ENCODE measurements at regions not wholly inside any gene's neighbourhood (a gene's known extent, or its start where the extent isn't known, plus 50 kb on each side); places are given as distances from the start of the nearest gene placed in this dataset.

- H3K4me3 ChIP-seq, result no peak overlapping the region
- H3K4me1 ChIP-seq, result no peaks in the 10 kb centered on the region
- TF ChIP-seq CTCF (IDR thresholded peaks at IDR 0.05) (no peak), POLR2A (IDR thresholded peaks at IDR 0.05) (no peak)
- no peak for DNase-seq
- H3K27ac ChIP-seq, result no peak overlapping the region
- no peaks in the 10 kb centered on the region for H3K36me3 ChIP-seq
- H3K9me3 ChIP-seq, result no peaks in the 10 kb centered on the region
- no peaks in the 10 kb centered on the region for H3K27me3 ChIP-seq
Measured at GRCh38 chr9:6098431-6098830, 83.0 kb upstream of the RANBP6 start.

GRCh38 chr9:6096821-6097220 is 81.4 kb upstream of the RANBP6 start:
- no peak overlapping the region for H3K27ac ChIP-seq
- no peaks in the 10 kb centered on the region for H3K27me3 ChIP-seq
- TF ChIP-seq POLR2A (IDR thresholded peaks at IDR 0.05) (no peak), CTCF (IDR thresholded peaks at IDR 0.05) (no peak)
- no peak for DNase-seq
- no peak overlapping the region for H3K4me3 ChIP-seq
- no peaks in the 10 kb centered on the region for H3K4me1 ChIP-seq
- no peaks in the 10 kb centered on the region for H3K36me3 ChIP-seq
- no peaks in the 10 kb centered on the region for H3K9me3 ChIP-seq

GRCh38 chr9:6090277-6091210 is 75.1 kb upstream of the RANBP6 start:
- Histone ChIP-seq H3K4me1 (no peaks in the 10 kb centered on the region), H3K27me3 (no peaks in the 10 kb centered on the region), H3K27ac (no peak overlapping the region), H3K4me3 (no peak overlapping the region), H3K36me3 (no peaks in the 10 kb centered on the region), H3K9me3 (no peaks in the 10 kb centered on the region)
- no peak for DNase-seq
- TF ChIP-seq POLR2A (IDR thresholded peaks at IDR 0.05) (no peak), CTCF (IDR thresholded peaks at IDR 0.05) (no peak)

- Histone ChIP-seq H3K27me3 (no peaks in the 10 kb centered on the region), H3K4me3 (no peak overlapping the region), H3K36me3 (no peaks in the 10 kb centered on the region), H3K9me3 (no peaks in the 10 kb centered on the region), H3K27ac (no peak overlapping the region), H3K4me1 (no peaks in the 10 kb centered on the region)
- TF ChIP-seq CTCF (IDR thresholded peaks at IDR 0.05) (no peak), POLR2A (IDR thresholded peaks at IDR 0.05) (no peak)
- no peak for DNase-seq
Measured at GRCh38 chr9:6089300-6089699, 73.9 kb upstream of the RANBP6 start.

GRCh38 chr9:6086006-6086655 is 70.7 kb upstream of the RANBP6 start:
- TF ChIP-seq CTCF (IDR thresholded peaks at IDR 0.05) (no peak), POLR2A (IDR thresholded peaks at IDR 0.05) (no peak)
- Histone ChIP-seq H3K9me3 (no peaks in the 10 kb centered on the region), H3K27me3 (no peaks in the 10 kb centered on the region), H3K27ac (no peak overlapping the region), H3K4me3 (no peak overlapping the region), H3K36me3 (no peaks in the 10 kb centered on the region), H3K4me1 (no peaks in the 10 kb centered on the region)
- no peak for DNase-seq

All from Peyer's patch (tissue), 4 donors.